ENCODE measurements at regions not wholly inside any gene's neighbourhood (a gene's known extent, or its start where the extent isn't known, plus 50 kb on each side); places are given as distances from the start of the nearest gene placed in this dataset.
A peak's percentile ranks its signal among the peaks of the same experiment; 100 is the strongest.

DNA sequence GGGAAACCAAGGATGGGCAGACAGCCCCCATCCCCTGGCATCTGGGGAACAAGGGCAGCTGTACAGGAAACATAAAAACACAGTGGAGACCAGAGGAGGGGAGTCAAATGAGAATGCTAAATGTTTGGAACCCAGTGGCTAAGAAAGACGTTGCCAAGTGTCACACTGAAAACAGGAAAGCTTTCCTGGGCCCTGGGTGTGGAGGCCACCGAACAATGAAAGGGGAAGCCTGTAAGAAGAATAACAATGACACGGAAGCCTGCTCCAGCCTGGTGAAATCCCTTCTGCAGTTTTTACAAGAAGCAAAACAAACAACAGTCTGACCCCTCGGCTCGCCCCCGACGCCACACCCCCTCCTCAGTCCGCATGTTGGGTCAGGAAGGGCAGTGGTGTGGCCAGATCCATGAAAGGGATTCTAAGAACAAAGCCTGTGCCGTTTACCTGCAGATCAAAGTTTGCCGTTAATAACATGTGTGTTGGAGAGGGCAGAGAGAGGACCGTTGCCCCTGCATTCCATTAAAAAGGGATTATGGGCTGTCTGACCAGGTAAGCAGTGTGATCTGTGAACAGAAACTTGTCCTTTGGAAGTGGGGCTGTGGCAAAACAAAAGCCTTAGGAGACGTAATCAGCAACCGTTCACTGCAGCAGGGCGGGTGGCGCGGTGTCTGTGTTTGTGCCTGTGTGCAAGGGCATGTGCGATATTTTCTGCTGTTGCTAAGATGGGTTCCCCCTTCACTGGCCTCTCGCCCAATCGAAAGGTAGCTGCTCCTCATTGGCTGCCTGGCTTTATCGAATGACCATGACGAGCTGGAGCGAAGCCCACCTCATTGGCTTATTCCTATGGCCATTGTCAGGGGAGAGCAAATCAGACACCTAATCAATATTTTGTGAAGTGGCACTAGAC, 113.7 kb upstream of the BLID start:
- Histone ChIP-seq H3K23me2 (ENCODE audit: low read depth, low read length) (0 out of 2 replicates have a peak, but pooled peaks cover 2% of the 10 kb centered on the region), H2AFZ (ENCODE audit: low read length) (peak overlapping the region; percentile 90), H3K4me1 (replicated peaks in 1 of 4; ENCODE audit: control insufficient read depth in 3 of 4, insufficient read depth in 4 of 4, low read length in 3 of 4) (peaks cover 8 to 15% (median 11%) of the 10 kb centered on the region in 4 experiments), H3K4ac (replicated peaks; ENCODE audit: insufficient read length, low read depth, low read length) (no peak overlapping the region), H3K27ac (ENCODE audit: low read depth, low read length) (peak overlapping the region; percentile 60), H4K91ac (replicated peaks; ENCODE audit: insufficient read length, low read length) (peak overlapping the region; percentile 54), H4K8ac (ENCODE audit: extremely low read depth, insufficient read depth, low read length) (0 out of 2 replicates have a peak overlapping the region, but pooled peaks have one; percentile 18), H4K5ac (ENCODE audit: insufficient read length, low read depth, low read length) (no peak overlapping the region), H2BK20ac (ENCODE audit: low read length) (peak overlapping the region; percentile 24; the same call in 1 of the 2 replicates), H3K9ac (replicated peaks in 1 of 4; ENCODE audit: extremely low read depth in 1 of 4, low read depth in 3 of 4, low read length in 3 of 4) (no peak overlapping the region; a peak in 1 of 7 replicates), H3K23ac (ENCODE audit: insufficient read length) (no peak overlapping the region), H3K56ac (replicated peaks; ENCODE audit: insufficient read length, low read depth, low read length) (no peak overlapping the region), H4K20me1 (replicated peaks in 1 of 2; ENCODE audit: control insufficient read depth in 1 of 2, insufficient read depth in 2 of 2, low read length in 2 of 2) (no peaks in the 10 kb centered on the region), H2BK120ac (replicated peaks; ENCODE audit: low read depth, low read length) (no peak overlapping the region), H2AK5ac (ENCODE audit: low read depth, low read length) (no peak overlapping the region), H3K4me3 (ENCODE audit: extremely low read depth in 1 of 4, insufficient read depth in 2 of 4, low read depth in 3 of 4, low read length in 4 of 4) (peak overlapping the region in 1 of 4 experiments; percentile 11; a peak in 1 of 8 replicates), H2BK15ac (ENCODE audit: low read length) (no peak overlapping the region), H3K79me1 (ENCODE audit: low read depth, low read length) (no peaks in the 10 kb centered on the region), H3K36me3 (ENCODE audit: control insufficient read depth in 2 of 4, insufficient read depth in 4 of 4, low read length in 3 of 4) (no peaks in the 10 kb centered on the region), H3K79me2 (ENCODE audit: control insufficient read depth in 1 of 2, insufficient read depth in 2 of 2, low read length in 2 of 2) (no peaks in the 10 kb centered on the region), H3K27me3 (replicated peaks in 1 of 4; ENCODE audit: control insufficient read depth in 3 of 4, extremely low read depth in 1 of 4, insufficient read depth in 3 of 4, low read length in 3 of 4) (no peaks in the 10 kb centered on the region), H2BK12ac (ENCODE audit: low read depth, low read length) (peak overlapping the region; percentile 89), H3K9me3 (ENCODE audit: insufficient read depth in 2 of 2, low read depth in 1 of 2, low read length in 1 of 2) (no peaks in the 10 kb centered on the region), H3K4me2 (ENCODE audit: insufficient read depth in 1 of 2, low read depth in 2 of 2, low read length in 2 of 2) (peak overlapping the region; percentile 41 to 48; a peak in 3 of 4 replicates), H3K14ac (ENCODE audit: insufficient read length) (no peak overlapping the region), H2BK5ac (ENCODE audit: low read depth, low read length) (peak overlapping the region; percentile 83), H3K18ac (ENCODE audit: extremely low read depth, low read length) (peak overlapping the region; percentile 63)
- CTCF ChIA-PET (ENCODE audit: partially characterized antibody) = interaction anchor here (0.5 to 1.3 kb wide), 5 partner anchors 12 to 575 kb away, joined by 3 to 4 read pairs (median 3); no protein-coding TSS in a partner anchor
- WGBS, 2 experiments (ENCODE audit: extremely low coverage in 1 of 2, insufficient coverage in 1 of 2, insufficient read length in 1 of 2, insufficient replicate concordance in 2 of 2, low coverage in 1 of 2, low lambda C conversion rate in 2 of 2, missing lambda C conversion rate in 1 of 2) = 61% methylated on average over 22 of the region's 22 CpGs; no CpG with 5 or more reads in 1 of the 2 experiments
- FAIRE-seq (peak; percentile 36), DNase-seq (ENCODE audit: low read depth in 1 of 2, low spot score in 2 of 2) (peak; percentile 15 to 51)
- TF ChIP-seq, protein P1, sequence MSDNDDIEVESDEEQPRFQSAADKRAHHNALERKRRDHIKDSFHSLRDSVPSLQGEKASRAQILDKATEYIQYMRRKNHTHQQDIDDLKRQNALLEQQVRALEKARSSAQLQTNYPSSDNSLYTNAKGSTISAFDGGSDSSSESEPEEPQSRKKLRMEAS (IDR thresholded peaks at IDR 0.05) = peak; percentile 49; the same call in 1 of the 2 replicates
- TF ChIP-seq SP1 (IDR thresholded peaks at IDR 0.05; ENCODE audit: low read depth, low read length) = 0 out of 2 replicates have a peak, but pooled peaks have one; percentile 31
- TF ChIP-seq RBBP5 (IDR thresholded peaks at IDR 0.05; ENCODE audit: borderline replicate concordance, low read depth, low read length) = 0 out of 2 replicates have a peak, but pooled peaks have one; percentile 12
- TF ChIP-seq, protein P2, sequence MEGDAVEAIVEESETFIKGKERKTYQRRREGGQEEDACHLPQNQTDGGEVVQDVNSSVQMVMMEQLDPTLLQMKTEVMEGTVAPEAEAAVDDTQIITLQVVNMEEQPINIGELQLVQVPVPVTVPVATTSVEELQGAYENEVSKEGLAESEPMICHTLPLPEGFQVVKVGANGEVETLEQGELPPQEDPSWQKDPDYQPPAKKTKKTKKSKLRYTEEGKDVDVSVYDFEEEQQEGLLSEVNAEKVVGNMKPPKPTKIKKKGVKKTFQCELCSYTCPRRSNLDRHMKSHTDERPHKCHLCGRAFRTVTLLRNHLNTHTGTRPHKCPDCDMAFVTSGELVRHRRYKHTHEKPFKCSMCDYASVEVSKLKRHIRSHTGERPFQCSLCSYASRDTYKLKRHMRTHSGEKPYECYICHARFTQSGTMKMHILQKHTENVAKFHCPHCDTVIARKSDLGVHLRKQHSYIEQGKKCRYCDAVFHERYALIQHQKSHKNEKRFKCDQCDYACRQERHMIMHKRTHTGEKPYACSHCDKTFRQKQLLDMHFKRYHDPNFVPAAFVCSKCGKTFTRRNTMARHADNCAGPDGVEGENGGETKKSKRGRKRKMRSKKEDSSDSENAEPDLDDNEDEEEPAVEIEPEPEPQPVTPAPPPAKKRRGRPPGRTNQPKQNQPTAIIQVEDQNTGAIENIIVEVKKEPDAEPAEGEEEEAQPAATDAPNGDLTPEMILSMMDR (IDR thresholded peaks at IDR 0.05; ENCODE audit: control extremely low read depth in 1 of 3, insufficient read depth in 1 of 3, low read depth in 1 of 3, low read length in 3 of 3) = no peak
- POLR2A ChIA-PET (ENCODE audit: partially characterized antibody) = interaction anchor here (1.0 kb wide), 1 partner anchor 15 kb away, joined by 4 read pairs; no protein-coding TSS in a partner anchor

Data from H1 (cell line).